ENCODE measurements at regions not wholly inside any gene's neighbourhood (a gene's known extent, or its start where the extent isn't known, plus 50 kb on each side); places are given as distances from the start of the nearest gene placed in this dataset.

- H3K4me3 ChIP-seq (ENCODE audit: low read depth in 2 of 2, low read length in 1 of 2) = no peak overlapping the region
- H3K9me3 ChIP-seq = no peaks in the 10 kb centered on the region
- H3K9me2 ChIP-seq = no peaks in the 10 kb centered on the region
- H3K4me2 ChIP-seq = no peak overlapping the region
- no peaks in the 10 kb centered on the region for H3K79me2 ChIP-seq (ENCODE audit: insufficient read depth)
- H4K20me1 ChIP-seq (ENCODE audit: insufficient read depth) = no peaks in the 10 kb centered on the region
- ChIA-PET CTCF (no interaction called here), POLR2A (no interaction called here)
- no peak overlapping the region for H3K9ac ChIP-seq
- WGBS (ENCODE audit: low lambda C conversion rate) = 0% methylated on average over 1 of the region's 1 CpG
- H2AFZ ChIP-seq (ENCODE audit: low read depth) = no peak overlapping the region
- H3K4me1 ChIP-seq (ENCODE audit: control insufficient read depth in 1 of 2, insufficient read depth in 2 of 2, low read depth in 1 of 2, low read length in 1 of 2) = no peaks in the 10 kb centered on the region
- no peaks in the 10 kb centered on the region for H3K27me3 ChIP-seq (ENCODE audit: insufficient read depth)
- H3K36me3 ChIP-seq (replicated peaks in 1 of 2; ENCODE audit: control insufficient read depth in 1 of 2, insufficient read depth in 2 of 2, low read length in 1 of 2) = no peaks in the 10 kb centered on the region
- no peak for TF ChIP-seq TCF12 (IDR thresholded peaks at IDR 0.05)
- no peak for TF ChIP-seq YY1 (IDR thresholded peaks at IDR 0.05; ENCODE audit: low read depth)
- TF ChIP-seq SMC3 (IDR thresholded peaks at IDR 0.05; ENCODE audit: low read depth, low read length) = no peak
- TF ChIP-seq FOXM1 (IDR thresholded peaks at IDR 0.05; ENCODE audit: low read depth) = no peak
- TF ChIP-seq RAD21 (IDR thresholded peaks at IDR 0.05; ENCODE audit: low read length) = no peak
- TF ChIP-seq TEAD4 (IDR thresholded peaks at IDR 0.05; ENCODE audit: borderline replicate concordance, insufficient read depth) = no peak
- no peak for TF ChIP-seq MXI1 (IDR thresholded peaks at IDR 0.05; ENCODE audit: low read depth, low read length)
- TF ChIP-seq USF1 (IDR thresholded peaks at IDR 0.05; ENCODE audit: borderline replicate concordance, low read depth) = no peak
- no peak overlapping the region for H3K27ac ChIP-seq (ENCODE audit: low read depth in 2 of 2, low read length in 1 of 2)
- H3F3A ChIP-seq (replicated peaks; ENCODE audit: insufficient read depth) = no peaks in the 10 kb centered on the region
- DNase-seq = no peak
These were observed 658.2 kb downstream of the CENPC start for GRCh38 chr4:66887061-66887460.

GRCh38 chr4:66885501-66886165 lies 659.7 kb downstream of the CENPC start:
- Histone ChIP-seq H3K9ac (no peak overlapping the region), H3K27me3 (ENCODE audit: insufficient read depth) (no peaks in the 10 kb centered on the region), H3K27ac (ENCODE audit: low read depth in 2 of 2, low read length in 1 of 2) (no peak overlapping the region), H2AFZ (ENCODE audit: low read depth) (no peak overlapping the region), H3F3A (replicated peaks; ENCODE audit: insufficient read depth) (no peaks in the 10 kb centered on the region), H3K4me2 (no peak overlapping the region), H4K20me1 (ENCODE audit: insufficient read depth) (no peaks in the 10 kb centered on the region), H3K4me1 (ENCODE audit: control insufficient read depth in 1 of 2, insufficient read depth in 2 of 2, low read depth in 1 of 2, low read length in 1 of 2) (no peaks in the 10 kb centered on the region), H3K79me2 (ENCODE audit: insufficient read depth) (no peaks in the 10 kb centered on the region), H3K36me3 (replicated peaks in 1 of 2; ENCODE audit: control insufficient read depth in 1 of 2, insufficient read depth in 2 of 2, low read length in 1 of 2) (no peaks in the 10 kb centered on the region), H3K4me3 (ENCODE audit: low read depth in 2 of 2, low read length in 1 of 2) (no peak overlapping the region), H3K9me3 (no peaks in the 10 kb centered on the region), H3K9me2 (no peaks in the 10 kb centered on the region)
- CTCF ChIA-PET = no interaction called here
- WGBS (ENCODE audit: low lambda C conversion rate) = 25% methylated on average over 1 of the region's 1 CpG
- POLR2A ChIA-PET = no interaction called here
- no peak for DNase-seq
- TF ChIP-seq NRF1 (IDR thresholded peaks at IDR 0.05; ENCODE audit: low read depth, low read length) (no peak), ELF1 (IDR thresholded peaks at IDR 0.05) (no peak), ZBTB33 (IDR thresholded peaks at IDR 0.05; ENCODE audit: borderline replicate concordance, low read depth) (no peak), FOXJ3 (CRISPR knock-in tag; IDR thresholded peaks at IDR 0.05) (no peak), TAF1 (IDR thresholded peaks at IDR 0.05; ENCODE audit: borderline replicate concordance, low read depth, low read length) (no peak), RXRA (IDR thresholded peaks at IDR 0.05; ENCODE audit: borderline replicate concordance, low read depth) (no peak)

Measured in SK-N-SH (cell line).